Activated B cell treated with CpG ODN at 0.5 μM for 24 hours (primary cell): ENCODE measurements at regions not wholly inside any gene's neighbourhood (a gene's known extent, or its start where the extent isn't known, plus 50 kb on each side); places are given as distances from the start of the nearest gene placed in this dataset.

Source experiments
- ATAC-seq: fragments of 200-7000 bp; cut with Tn5 transposase; one replicate; pipeline ENCODE4 v1.10.0; 2021; ENCODE audit warnings: low read depth, mild to moderate bottlenecking, moderate library complexity
- CTCF ChIA-PET: fragments of 350-600 bp; sonication (Branson Sonifier 250); formaldehyde crosslinking; loops from one replicate; lab custom pipeline; 2021; ENCODE audit warnings: antibody characterized with exemption; lab: Charles Lee
- POLR2A ChIA-PET: fragments of 350-600 bp; sonication (Branson Sonifier 250); formaldehyde crosslinking; loops from one replicate; lab custom pipeline; 2021; ENCODE audit warnings: antibody characterized with exemption; lab: Charles Lee
- DNase-seq: peaks from one replicate; pipeline ENCODE4 v3.0.0; 2022
- H3K27ac Mint-ChIP-seq: one replicate; pipeline ENCODE4 v1.8.0; 2020; ENCODE audit warnings: mixed read lengths
- H3K27me3 Mint-ChIP-seq: one replicate; pipeline ENCODE4 v1.8.0; 2021; ENCODE audit warnings: mixed read lengths
- H3K36me3 Mint-ChIP-seq: one replicate; pipeline ENCODE4 v1.8.0; 2021; ENCODE audit warnings: low read depth, mixed read lengths
- H3K4me1 Mint-ChIP-seq: one replicate; pipeline ENCODE4 v1.8.0; 2021; ENCODE audit warnings: mixed read lengths
- H3K4me3 Mint-ChIP-seq: one replicate; pipeline ENCODE4 v1.8.0; 2020; ENCODE audit warnings: mild to moderate bottlenecking, mixed read lengths
- H3K9me3 Mint-ChIP-seq: one replicate; pipeline ENCODE4 v1.8.0; 2020; ENCODE audit warnings: mixed read lengths
- CTCF ChIP-seq: fragments of 200-600 bp; IDR thresholded peaks from one replicate; pipeline ENCODE4 v1.8.0; 2022; ENCODE audit warnings: antibody characterized with exemption, mild to moderate bottlenecking
- intact Hi-C: fragments of 100-400 bp; cut with micrococcal nuclease; formaldehyde crosslinking; loops from one replicate; pipeline ENCODE4 v1.15.1; 2024

GRCh38 chr3:43214616-43215015, 71.7 kb upstream of the SNRK start:
- intact Hi-C loops, result no loop called here
- Mint-ChIP-seq H3K4me3 (no peak overlapping the region), H3K27me3 (peaks cover 4% of the 10 kb centered on the region), H3K4me1 (no peaks in the 10 kb centered on the region), H3K9me3 (no peaks in the 10 kb centered on the region), H3K27ac (no peak overlapping the region), H3K36me3 (no peaks in the 10 kb centered on the region)
- DNase-seq, result no peak
- ATAC-seq, result no peak
- ChIA-PET CTCF (no interaction called here), POLR2A (no interaction called here)
- no peak for TF ChIP-seq CTCF

GRCh38 chr3:43213631-43214030, 72.7 kb upstream of the SNRK start:
- peaks cover 4% of the 10 kb centered on the region for H3K27me3 Mint-ChIP-seq
- H3K4me1 Mint-ChIP-seq, result no peaks in the 10 kb centered on the region
- H3K4me3 Mint-ChIP-seq, result no peak overlapping the region
- POLR2A ChIA-PET, result no interaction called here
- H3K27ac Mint-ChIP-seq, result no peak overlapping the region
- TF ChIP-seq CTCF, result no peak
- CTCF ChIA-PET, result no interaction called here
- no peaks in the 10 kb centered on the region for H3K9me3 Mint-ChIP-seq
- ATAC-seq (no peak), DNase-seq (no peak)
- no peaks in the 10 kb centered on the region for H3K36me3 Mint-ChIP-seq
- intact Hi-C loops, result no loop called here

- Mint-ChIP-seq H3K4me1 (no peaks in the 10 kb centered on the region), H3K36me3 (no peaks in the 10 kb centered on the region), H3K9me3 (no peaks in the 10 kb centered on the region), H3K27ac (no peak overlapping the region), H3K27me3 (peaks cover 4% of the 10 kb centered on the region), H3K4me3 (no peak overlapping the region)
- intact Hi-C loops, result no loop called here
- ChIA-PET CTCF (no interaction called here), POLR2A (no interaction called here)
- DNase-seq (no peak), ATAC-seq (no peak)
- TF ChIP-seq CTCF, result no peak
These were observed 73.3 kb upstream of the SNRK start for GRCh38 chr3:43212914-43213611.

- intact Hi-C loops, result no loop called here
- no peak for TF ChIP-seq CTCF
- no peak overlapping the region for H3K4me3 Mint-ChIP-seq
- no peaks in the 10 kb centered on the region for H3K4me1 Mint-ChIP-seq
- H3K36me3 Mint-ChIP-seq, result no peaks in the 10 kb centered on the region
- peaks cover 4% of the 10 kb centered on the region for H3K27me3 Mint-ChIP-seq
- H3K9me3 Mint-ChIP-seq, result no peaks in the 10 kb centered on the region
- DNase-seq, result no peak
- CTCF ChIA-PET, result no interaction called here
- no peak overlapping the region for H3K27ac Mint-ChIP-seq
- POLR2A ChIA-PET, result no interaction called here
- no peak for ATAC-seq
These were observed 74.7 kb upstream of the SNRK start for GRCh38 chr3:43211681-43212080.

GRCh38 chr3:43210049-43211027, 76.0 kb upstream of the SNRK start:
- POLR2A ChIA-PET, result no interaction called here
- H3K4me1 Mint-ChIP-seq, result no peaks in the 10 kb centered on the region
- ATAC-seq (no peak), DNase-seq (no peak)
- intact Hi-C loops, result no loop called here
- H3K36me3 Mint-ChIP-seq, result no peaks in the 10 kb centered on the region
- no peaks in the 10 kb centered on the region for H3K9me3 Mint-ChIP-seq
- no peak overlapping the region for H3K4me3 Mint-ChIP-seq
- no peak for TF ChIP-seq CTCF
- no peak overlapping the region for H3K27ac Mint-ChIP-seq
- CTCF ChIA-PET, result no interaction called here
- H3K27me3 Mint-ChIP-seq, result peaks cover 7% of the 10 kb centered on the region
